NCI-H2171 treated with DMSO at 0.1 percent for 48 hours (cell line): ENCODE measurements at regions not wholly inside any gene's neighbourhood (a gene's known extent, or its start where the extent isn't known, plus 50 kb on each side); places are given as distances from the start of the nearest gene placed in this dataset.
"Not testable (repeated sequence)": the region's sequence is repeated elsewhere in the genome, so short reads cannot be mapped to it uniquely, and the experiment has no call there.

Experiments
- DNase-seq: peaks from one replicate; lab custom pipeline; 2025; lab: John Stamatoyannopoulos, UW

DNA sequence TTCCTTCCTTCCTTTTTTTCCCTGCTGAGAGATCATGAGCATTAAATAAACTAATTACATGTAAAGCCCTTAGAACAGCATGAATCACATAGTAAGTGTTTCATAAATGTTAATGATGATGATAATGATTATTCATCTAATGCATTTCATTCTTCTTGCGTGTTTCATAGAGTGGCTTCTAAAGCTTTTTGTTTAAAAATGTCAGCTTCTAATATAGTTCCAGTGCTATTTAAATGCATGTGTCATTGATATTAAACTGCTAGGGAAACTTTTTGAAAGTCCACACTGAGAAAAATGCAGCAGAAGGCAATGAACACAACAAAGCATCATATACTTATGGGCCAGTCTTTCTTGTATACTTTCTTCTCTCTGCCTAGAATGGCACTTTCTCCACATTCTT lies 894.8 kb downstream of the REEP3 start:
- DNase-seq: no peak

GRCh38 chr10:64419461-64419860 lies 898.3 kb downstream of the REEP3 start:
- DNase-seq: no peak

GRCh38 chr10:64426745-64427144 lies 905.5 kb downstream of the REEP3 start:
- DNase-seq: no peak

GRCh38 chr10:64430690-64431323 lies 909.6 kb downstream of the REEP3 start:
- DNase-seq: peak; percentile 84

- DNase-seq: not testable (repeated sequence)
Measured at GRCh38 chr10:64441872-64442271, 920.7 kb downstream of the REEP3 start.

GRCh38 chr10:64444163-64444562 lies 923.0 kb downstream of the REEP3 start:
- DNase-seq: no peak

- no peak for DNase-seq
Measured at GRCh38 chr10:64444564-64444963, 923.4 kb downstream of the REEP3 start.

DNA sequence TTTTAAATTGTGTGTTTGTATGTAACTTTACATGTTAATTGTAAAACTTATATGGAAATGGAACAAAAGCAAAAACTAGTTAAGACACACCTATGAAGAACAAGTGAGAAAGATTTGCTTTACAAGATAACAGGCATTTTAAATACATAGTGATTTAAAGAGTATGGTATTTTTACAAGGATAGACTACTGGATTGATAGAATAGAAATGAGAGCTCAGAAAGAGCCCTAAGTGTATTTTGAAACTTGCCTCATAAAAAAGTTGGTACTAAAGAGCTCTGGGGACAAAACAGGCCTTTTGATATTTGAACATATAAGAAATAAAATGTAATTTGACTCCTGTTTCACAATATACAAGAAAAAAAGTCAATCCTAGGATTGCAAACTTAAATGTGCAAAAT lies 928.4 kb downstream of the REEP3 start:
- no peak for DNase-seq

- DNase-seq: no peak
Measured at GRCh38 chr10:64450312-64450711, 929.1 kb downstream of the REEP3 start.

- no peak for DNase-seq
Measured at GRCh38 chr10:64454962-64455361, 933.8 kb downstream of the REEP3 start.

DNA sequence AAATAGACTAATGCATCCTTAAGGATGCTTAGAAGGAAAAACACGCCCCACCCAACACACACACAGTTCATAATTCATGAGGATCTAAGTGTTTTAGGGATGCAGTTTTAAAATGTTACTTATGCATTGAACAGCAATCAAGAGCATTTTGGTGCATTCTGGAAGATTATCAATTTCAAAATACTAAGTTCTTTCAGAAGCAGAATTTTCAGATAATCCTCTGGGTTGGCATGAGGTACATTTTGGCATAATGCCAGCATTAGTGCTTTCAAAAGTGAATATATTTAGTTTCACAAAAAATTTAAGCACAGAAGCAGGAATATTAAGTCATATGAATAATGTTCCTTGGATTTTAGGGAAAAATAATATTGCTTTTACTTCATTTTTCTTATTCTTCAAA lies 937.1 kb downstream of the REEP3 start:
- no peak for DNase-seq

DNA sequence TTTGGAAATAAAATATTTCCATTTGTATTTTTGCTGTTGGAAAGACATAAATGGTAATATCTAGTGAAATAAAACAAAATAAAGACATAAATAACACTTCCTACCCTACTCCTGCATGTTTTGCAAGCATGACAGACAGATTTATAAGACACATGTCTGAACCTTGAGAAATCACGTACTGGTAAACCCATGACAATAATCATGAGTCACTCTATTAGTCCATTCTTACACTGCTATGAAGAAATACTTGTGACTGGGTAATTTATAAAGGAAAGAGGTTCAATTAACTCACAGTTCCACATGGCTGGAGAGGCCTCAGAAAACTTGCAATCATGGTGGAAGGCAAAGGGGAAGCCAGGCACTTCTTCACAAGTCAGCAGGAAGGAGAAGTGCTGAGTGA lies 942.2 kb downstream of the REEP3 start:
- DNase-seq: no peak

- no peak for DNase-seq
Measured at GRCh38 chr10:64465653-64466052, 944.5 kb downstream of the REEP3 start.

- no peak for DNase-seq
Measured at GRCh38 chr10:64468219-64468618, 947.0 kb downstream of the REEP3 start.

DNA sequence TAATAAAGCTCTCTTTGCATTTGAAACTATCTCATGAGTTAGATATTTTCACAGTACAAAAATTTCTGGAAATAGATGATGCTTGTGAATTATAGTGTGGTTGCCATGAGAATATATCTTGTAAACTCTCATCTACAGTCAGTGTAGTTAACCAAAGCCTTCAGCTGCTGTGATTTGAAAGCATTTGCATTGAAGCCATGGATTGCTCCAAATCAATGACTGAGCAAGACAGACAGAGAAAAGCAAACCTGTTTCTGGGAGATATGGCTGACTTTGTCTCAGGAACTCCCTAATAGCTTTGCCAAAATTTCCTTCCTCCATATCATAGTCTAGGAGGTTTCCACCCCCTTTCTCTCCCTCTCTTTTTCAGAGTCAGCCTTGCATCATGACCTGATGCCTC lies 955.3 kb downstream of the REEP3 start:
- DNase-seq: no peak

DNA sequence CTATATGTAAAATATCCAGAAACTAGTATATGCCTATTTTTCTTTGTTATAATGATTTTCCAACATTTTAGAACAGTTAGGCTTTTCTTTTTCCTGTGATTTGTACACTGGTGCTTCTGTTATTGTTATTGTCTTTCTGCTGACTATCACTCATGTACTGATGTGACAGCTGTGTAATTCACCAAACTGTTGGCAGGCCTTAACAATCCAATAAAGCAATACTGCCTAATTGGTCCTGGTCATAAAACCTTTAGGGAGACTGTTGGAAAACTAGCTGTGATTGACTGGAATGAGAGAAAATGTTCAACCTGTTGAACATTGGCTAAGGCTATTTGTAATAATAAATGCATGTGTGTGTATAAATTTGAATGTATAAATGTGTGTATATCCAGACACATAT lies 956.6 kb downstream of the REEP3 start:
- DNase-seq: no peak

GRCh38 chr10:64484811-64485330 lies 963.7 kb downstream of the REEP3 start:
- DNase-seq: no peak

- DNase-seq: no peak
Measured at GRCh38 chr10:64486149-64486548, 964.9 kb downstream of the REEP3 start.

DNA sequence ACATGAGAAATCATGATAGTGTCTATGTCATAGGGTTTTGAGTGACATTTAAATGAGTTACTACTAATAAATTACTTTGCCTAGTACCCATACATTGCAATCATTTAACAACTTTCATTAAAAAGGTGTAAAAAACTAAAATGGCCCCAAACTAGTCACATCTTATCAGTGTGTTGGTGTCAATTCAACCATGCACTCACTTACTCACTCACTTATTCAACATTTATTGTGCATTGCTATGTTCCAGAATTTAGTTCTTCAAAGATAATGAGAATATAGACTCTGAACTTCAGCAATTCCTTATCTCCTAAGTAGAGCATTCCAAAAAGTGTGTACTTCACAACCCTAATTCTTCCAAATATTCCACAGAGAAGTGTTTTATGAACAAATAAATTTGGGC lies 965.7 kb downstream of the REEP3 start:
- no peak for DNase-seq

DNA sequence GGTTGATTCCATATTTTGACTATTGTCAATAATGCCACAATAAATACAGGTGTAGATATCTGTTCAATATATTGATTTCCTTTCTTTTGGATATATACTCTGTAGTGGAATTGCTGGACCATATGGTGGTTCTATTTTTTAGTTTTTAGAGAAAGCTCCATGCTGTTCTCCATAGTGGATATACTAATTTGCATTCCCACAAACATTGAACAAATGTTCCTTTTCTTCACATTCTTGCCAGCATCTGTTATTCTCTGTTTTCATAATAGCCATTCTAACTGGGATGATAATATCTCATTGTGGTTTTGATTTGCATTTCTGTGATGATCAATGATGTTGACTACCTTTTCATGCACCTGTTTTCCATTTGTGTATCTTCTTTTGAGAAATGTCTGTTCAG lies 973.7 kb downstream of the REEP3 start:
- no peak for DNase-seq

DNA sequence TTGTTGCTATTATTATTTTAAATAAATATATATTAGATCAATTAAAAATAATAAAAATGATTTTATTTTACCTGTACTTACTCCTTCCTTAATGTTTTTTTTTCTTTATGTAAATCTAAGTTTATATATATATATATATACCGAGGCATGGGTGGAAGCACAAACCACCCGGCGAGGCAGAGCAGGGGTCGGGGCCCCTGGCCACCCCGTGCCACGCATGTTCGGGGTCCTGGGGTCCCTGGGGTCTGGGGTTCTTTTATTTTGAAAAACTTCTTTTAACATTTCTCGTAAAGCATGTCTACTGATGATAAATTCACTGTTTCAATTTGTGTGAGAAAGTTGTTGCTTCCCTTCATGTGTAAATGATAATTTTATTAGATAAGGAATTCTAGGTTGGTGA lies 976.1 kb downstream of the REEP3 start:
- DNase-seq: no peak

DNA sequence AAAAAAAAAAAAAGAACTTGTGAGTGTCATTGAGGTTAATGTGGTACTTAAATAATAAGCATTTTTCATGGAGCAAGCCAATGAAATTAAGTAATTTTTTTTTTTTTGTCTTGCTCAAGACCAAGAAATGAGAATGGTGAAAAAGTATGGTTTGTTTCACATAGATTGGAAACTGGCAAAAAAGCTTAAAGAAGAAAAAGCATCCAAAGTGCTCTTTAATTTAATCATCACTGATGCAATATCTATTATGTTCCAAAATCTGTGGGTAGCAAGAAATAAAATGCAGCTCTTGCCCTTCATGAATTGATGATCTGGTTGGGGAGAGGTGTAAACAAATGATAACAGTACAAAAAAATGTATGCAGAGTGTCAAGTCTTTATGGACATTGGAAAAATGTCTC lies 980.6 kb downstream of the REEP3 start:
- DNase-seq: no peak

- no peak for DNase-seq
Measured at GRCh38 chr10:64502936-64503335, 981.7 kb downstream of the REEP3 start.

DNA sequence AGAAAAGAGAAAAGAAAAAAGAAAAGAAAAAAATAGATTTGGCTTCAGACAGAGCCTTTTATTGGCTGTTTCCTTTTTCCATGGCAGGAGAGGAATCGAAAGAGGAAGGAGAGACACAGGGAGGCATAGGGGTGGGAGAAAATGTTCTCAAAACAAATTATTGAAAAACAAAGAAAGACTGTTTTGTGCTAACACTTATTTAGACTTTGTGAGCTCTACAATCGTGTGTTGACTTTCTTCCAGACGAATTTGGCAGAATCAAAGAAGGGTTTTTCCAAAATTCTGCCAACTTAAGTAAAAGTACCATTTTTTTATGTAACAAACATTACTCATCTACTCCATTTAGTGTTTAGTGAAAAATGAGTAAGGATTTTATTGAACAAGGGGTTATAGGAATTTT lies 982.2 kb downstream of the REEP3 start:
- DNase-seq: no peak
